Neural cell (in vitro differentiated cells): ENCODE measurements at regions not wholly inside any gene's neighbourhood (a gene's known extent, or its start where the extent isn't known, plus 50 kb on each side); places are given as distances from the start of the nearest gene placed in this dataset.

Experiments
- MXI1 ChIP-seq: fragments of 450-650 bp; conservative IDR thresholded peaks from 2 replicates; pipeline ENCODE4 v1.6.1; 2014; ENCODE audit warnings: antibody characterized with exemption, mild to moderate bottlenecking; ENCODE audit not compliant: poor library complexity, severe bottlenecking
- REST ChIP-seq: IDR thresholded peaks from 2 replicates; pipeline ENCODE4 v1.6.1; 2012; ENCODE audit warnings: borderline replicate concordance
- TF ChIP-seq, protein P1 (sequence below): fragments of 450-650 bp; IDR thresholded peaks from 2 replicates; pipeline ENCODE4 v1.5.1; 2014; ENCODE audit warnings: antibody characterized with exemption, mild to moderate bottlenecking, moderate library complexity; ENCODE audit not compliant: poor library complexity, severe bottlenecking

DNA sequence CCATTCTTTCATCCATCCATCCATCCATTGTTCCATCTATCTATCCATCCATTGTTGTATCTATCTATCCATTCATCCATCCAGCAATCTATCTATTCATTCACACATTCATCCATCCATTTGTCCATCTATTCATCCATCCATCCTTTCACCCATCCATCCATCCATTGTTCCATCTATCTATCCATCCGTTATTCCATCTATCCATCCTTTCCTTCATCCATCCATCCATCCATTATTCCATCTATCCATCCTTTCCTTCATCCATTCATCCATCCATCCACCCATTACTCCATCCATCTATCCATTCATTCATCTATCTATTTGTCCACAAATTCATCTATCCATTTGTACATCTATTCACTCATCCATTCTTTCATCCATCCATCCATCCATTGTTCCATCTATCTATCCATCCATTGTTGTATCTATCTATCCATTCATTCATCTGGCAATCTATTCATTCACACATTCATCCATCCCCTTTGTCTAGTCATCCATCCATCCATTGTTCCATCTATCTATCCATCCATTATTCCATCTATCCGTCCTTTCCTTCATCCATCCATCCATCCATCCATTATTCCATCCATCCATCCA is 65.9 kb upstream of the ANO1 start:
- TF ChIP-seq MXI1 (no peak), REST (no peak)
- TF ChIP-seq, protein P1, sequence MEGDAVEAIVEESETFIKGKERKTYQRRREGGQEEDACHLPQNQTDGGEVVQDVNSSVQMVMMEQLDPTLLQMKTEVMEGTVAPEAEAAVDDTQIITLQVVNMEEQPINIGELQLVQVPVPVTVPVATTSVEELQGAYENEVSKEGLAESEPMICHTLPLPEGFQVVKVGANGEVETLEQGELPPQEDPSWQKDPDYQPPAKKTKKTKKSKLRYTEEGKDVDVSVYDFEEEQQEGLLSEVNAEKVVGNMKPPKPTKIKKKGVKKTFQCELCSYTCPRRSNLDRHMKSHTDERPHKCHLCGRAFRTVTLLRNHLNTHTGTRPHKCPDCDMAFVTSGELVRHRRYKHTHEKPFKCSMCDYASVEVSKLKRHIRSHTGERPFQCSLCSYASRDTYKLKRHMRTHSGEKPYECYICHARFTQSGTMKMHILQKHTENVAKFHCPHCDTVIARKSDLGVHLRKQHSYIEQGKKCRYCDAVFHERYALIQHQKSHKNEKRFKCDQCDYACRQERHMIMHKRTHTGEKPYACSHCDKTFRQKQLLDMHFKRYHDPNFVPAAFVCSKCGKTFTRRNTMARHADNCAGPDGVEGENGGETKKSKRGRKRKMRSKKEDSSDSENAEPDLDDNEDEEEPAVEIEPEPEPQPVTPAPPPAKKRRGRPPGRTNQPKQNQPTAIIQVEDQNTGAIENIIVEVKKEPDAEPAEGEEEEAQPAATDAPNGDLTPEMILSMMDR, result no peak
